ENCODE measurements at regions not wholly inside any gene's neighbourhood (a gene's known extent, or its start where the extent isn't known, plus 50 kb on each side); places are given as distances from the start of the nearest gene placed in this dataset.

DNA sequence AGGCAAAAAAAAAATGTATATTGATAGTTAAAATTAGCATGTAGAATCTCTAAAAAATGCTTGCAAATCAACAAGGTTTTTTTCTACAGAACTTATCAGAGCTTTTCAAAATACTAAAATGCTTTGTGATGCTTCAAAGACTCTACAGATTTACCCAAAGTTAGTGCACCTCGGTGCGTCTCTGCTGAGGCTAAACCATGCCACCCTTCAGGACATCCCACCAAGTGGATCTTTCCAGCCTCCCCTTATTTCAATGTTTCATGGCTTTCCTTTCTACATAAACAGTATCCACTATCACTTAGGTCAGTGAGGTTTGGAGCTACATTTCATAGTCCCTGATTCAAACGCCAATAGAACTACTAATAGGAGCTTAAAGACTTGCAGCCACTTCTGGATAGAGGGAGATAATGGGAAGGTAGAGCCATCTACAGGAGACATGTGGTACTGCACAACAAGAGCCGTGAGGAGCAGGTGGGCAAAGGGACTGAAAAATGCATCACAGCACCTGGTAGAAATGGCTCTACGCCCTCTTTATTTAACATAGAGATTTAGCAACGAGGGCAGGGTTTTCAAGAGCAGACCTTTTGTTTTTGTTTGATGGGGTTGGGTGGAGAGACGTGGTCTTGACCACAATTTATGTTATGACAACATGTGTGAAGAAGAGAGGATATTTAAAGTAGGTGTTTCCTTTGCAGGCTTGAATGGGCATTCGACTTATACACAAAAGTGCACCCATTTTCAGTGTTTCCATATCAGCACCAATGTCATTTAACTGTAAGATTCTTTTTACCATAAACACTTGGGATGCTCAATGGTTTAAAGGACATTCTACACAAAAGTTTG is 56.1 kb upstream of the SLC35G4 start:
- intact Hi-C loops (cut with micrococcal nuclease): loop anchor here (5.0 to 10.0 kb wide), 2 partner anchors 701 to 769 kb away; no protein-coding TSS in a partner anchor
- H3K27me3 Mint-ChIP-seq (ENCODE audit: insufficient read depth): peaks cover 9% of the 10 kb centered on the region
- H3K9me3 Mint-ChIP-seq: no peaks in the 10 kb centered on the region
- H3K4me1 Mint-ChIP-seq (ENCODE audit: low read depth): no peaks in the 10 kb centered on the region
- no peak overlapping the region for H3K27ac Mint-ChIP-seq
- H3K4me3 Mint-ChIP-seq: no peak overlapping the region
- no peaks in the 10 kb centered on the region for H3K36me3 Mint-ChIP-seq (ENCODE audit: low read depth)
- DNase-seq (ENCODE audit: low spot score): peak; percentile 6

DNA sequence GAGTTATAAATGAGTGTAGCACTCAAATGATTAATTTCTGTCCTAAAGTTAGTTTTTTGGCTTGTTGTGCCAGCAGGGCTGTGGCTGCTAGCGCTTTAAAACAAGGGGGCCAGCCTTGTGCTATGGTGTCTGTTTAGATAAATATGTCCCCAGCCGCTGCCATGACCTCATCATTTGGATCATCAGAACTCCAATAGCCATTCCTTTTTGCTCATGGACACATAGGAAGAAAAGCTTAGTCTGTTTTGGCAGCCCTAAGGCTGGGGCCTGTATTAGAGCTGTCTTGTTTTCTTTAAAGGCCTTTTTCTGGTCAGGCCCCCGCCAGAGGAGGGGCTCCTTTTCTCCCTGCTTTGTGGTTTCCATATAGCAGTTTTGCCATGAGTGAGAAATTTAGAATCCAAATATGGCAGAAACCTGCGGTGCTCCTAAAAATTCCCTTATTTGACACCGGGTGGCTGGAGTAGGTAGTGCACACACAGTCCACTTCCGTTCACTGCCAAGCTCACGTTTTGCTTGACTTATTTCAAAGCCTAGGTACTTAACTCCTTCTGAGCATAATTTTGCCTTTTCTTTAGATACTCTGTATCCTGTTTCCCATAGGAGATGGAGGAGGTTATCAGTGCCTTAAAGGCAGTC is 60.4 kb upstream of the SLC35G4 start:
- peaks cover 15% of the 10 kb centered on the region for H3K9me3 Mint-ChIP-seq
- no peaks in the 10 kb centered on the region for H3K4me1 Mint-ChIP-seq (ENCODE audit: low read depth)
- DNase-seq (ENCODE audit: low spot score): no peak
- H3K27me3 Mint-ChIP-seq (ENCODE audit: insufficient read depth): peaks cover 6% of the 10 kb centered on the region
- intact Hi-C loops (cut with micrococcal nuclease): no loop called here
- no peaks in the 10 kb centered on the region for H3K36me3 Mint-ChIP-seq (ENCODE audit: low read depth)
- H3K27ac Mint-ChIP-seq: no peak overlapping the region
- no peak overlapping the region for H3K4me3 Mint-ChIP-seq

DNA sequence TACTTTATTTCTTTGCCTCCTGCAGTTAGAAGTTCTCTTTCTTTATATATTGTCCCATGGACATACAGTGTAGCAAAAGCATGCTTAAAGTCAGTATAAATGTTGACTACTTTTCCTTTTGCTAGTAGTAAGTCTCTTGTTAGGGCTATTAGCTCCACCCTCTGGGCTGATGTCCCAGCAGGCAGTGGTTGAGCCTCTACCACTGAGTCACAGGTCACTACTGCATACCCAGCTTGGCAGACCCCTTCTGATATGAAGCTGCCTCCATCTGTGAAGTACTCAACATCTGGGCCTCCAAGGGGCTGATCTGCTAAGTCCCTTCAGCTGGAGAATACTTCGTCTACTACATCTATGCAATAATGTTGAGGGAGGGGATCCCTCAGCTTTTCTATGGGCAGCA is 61.0 kb upstream of the SLC35G4 start:
- H3K9me3 Mint-ChIP-seq: peaks cover 20% of the 10 kb centered on the region
- H3K36me3 Mint-ChIP-seq (ENCODE audit: low read depth): no peaks in the 10 kb centered on the region
- H3K27ac Mint-ChIP-seq: no peak overlapping the region
- no peaks in the 10 kb centered on the region for H3K4me1 Mint-ChIP-seq (ENCODE audit: low read depth)
- no peak overlapping the region for H3K4me3 Mint-ChIP-seq
- intact Hi-C loops (cut with micrococcal nuclease): no loop called here
- no peak for DNase-seq (ENCODE audit: low spot score)
- peaks cover 6% of the 10 kb centered on the region for H3K27me3 Mint-ChIP-seq (ENCODE audit: insufficient read depth)

DNA sequence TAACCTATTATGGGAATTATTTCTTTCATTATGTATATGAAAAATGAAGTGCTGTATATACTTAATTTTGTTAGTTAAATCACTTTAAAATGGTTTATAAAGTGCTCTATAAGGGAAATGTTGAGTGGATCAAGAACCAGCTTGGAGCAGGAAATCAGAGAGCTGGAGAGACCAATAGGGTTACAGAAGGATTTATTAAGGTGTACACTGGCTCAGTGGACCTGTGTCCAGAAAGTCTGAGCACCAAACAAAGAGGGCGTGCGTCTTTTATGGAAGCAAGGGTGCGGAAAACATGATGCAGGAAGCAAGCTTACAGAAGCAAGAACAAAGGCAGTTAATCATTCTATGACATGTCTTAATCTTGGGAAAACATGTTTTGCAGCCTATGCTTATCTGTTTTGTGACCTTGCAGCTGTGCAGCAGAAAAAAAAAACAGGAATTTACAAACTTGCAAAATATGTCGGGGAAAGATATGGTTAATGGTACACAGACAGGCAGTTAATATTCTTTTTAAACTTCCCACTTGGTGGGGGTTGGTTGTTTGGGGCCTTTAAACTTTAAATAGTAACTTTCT is 65.2 kb upstream of the SLC35G4 start:
- Mint-ChIP-seq H3K27me3 (ENCODE audit: insufficient read depth) (peaks cover 4% of the 10 kb centered on the region), H3K27ac (no peak overlapping the region), H3K4me1 (ENCODE audit: low read depth) (no peaks in the 10 kb centered on the region), H3K36me3 (ENCODE audit: low read depth) (no peaks in the 10 kb centered on the region), H3K9me3 (peaks cover 20% of the 10 kb centered on the region), H3K4me3 (no peak overlapping the region)
- DNase-seq (ENCODE audit: low spot score): no peak
- intact Hi-C loops (cut with micrococcal nuclease): no loop called here

DNA sequence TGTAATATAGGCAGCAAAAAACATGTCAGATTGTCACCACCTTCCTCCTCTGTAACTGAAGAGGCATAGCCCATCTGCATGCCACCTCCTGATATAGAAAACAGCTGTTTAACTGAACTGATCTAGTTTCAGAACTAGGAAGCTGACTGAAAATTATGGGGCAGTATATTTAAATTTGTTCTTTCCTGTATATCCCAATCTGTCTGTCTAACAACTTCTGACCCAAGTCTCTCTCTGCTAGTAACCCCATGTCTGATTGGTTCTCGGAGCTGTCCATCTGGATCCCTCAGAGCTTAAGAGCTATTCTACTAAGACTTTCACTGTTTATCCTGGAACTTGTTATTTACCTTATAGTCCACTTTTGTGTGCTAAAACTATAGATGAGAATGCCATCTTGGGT is 68.2 kb upstream of the SLC35G4 start:
- intact Hi-C loops (cut with micrococcal nuclease): no loop called here
- DNase-seq (ENCODE audit: low spot score): no peak
- peaks cover 20% of the 10 kb centered on the region for H3K9me3 Mint-ChIP-seq
- no peak overlapping the region for H3K27ac Mint-ChIP-seq
- peaks cover 6% of the 10 kb centered on the region for H3K27me3 Mint-ChIP-seq (ENCODE audit: insufficient read depth)
- no peaks in the 10 kb centered on the region for H3K4me1 Mint-ChIP-seq (ENCODE audit: low read depth)
- no peak overlapping the region for H3K4me3 Mint-ChIP-seq
- no peaks in the 10 kb centered on the region for H3K36me3 Mint-ChIP-seq (ENCODE audit: low read depth)

DNA sequence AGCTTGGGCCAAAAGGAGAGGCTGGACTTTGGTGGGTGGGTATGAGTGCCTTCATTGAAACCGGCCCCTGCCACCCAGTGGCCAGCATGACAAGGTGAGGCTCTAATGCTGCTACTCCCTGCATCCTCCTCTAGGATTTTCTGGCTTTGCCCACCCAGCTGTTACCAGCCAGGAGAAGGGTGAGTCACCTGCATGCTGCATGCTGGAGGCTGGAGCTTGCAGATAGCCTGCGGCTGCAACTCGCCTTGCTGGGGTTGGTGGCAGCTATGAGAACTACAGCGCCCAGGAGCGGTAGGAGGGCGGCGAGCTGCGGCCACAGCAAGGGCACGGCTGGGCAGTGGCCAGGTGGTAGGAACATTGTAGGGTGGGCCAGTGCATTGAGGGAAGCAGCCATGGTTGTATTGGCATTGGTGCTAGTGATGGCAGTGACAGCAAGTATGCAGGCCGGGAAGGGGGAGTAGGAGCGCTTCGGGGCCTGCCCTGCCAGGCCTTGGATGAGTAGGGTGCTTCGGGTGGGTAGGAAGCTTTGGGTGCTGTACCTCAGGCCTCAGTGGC is 75.4 kb upstream of the SLC35G4 start:
- Mint-ChIP-seq H3K4me3 (no peak overlapping the region), H3K27ac (no peak overlapping the region), H3K4me1 (ENCODE audit: low read depth) (no peaks in the 10 kb centered on the region), H3K9me3 (no peaks in the 10 kb centered on the region), H3K36me3 (ENCODE audit: low read depth) (no peaks in the 10 kb centered on the region), H3K27me3 (ENCODE audit: insufficient read depth) (peaks cover 2% of the 10 kb centered on the region)
- intact Hi-C loops (cut with micrococcal nuclease): no loop called here
- no peak for DNase-seq (ENCODE audit: low spot score)

DNA sequence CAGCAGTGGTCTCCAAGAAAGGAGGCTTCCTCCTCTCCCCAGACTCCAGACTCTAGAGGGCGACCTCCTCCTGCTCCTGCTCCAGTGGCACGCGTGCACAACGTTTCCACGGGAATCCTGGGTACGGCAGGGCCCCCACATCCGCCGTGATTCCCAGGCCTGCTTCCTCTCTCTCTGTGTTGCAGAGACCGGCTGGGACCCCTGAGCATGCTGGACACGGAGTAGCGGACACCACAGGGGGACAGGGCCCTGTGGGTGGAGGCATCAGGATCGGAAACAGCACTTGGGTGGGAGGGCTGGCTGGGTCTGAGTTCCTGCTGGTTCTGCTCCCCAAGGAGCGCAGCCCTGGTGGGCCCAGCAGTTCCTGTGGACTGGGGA is 75.9 kb upstream of the SLC35G4 start:
- intact Hi-C loops (cut with micrococcal nuclease): no loop called here
- no peak for DNase-seq (ENCODE audit: low spot score)
- no peaks in the 10 kb centered on the region for H3K9me3 Mint-ChIP-seq
- peaks cover 2% of the 10 kb centered on the region for H3K27me3 Mint-ChIP-seq (ENCODE audit: insufficient read depth)
- no peaks in the 10 kb centered on the region for H3K4me1 Mint-ChIP-seq (ENCODE audit: low read depth)
- H3K36me3 Mint-ChIP-seq (ENCODE audit: low read depth): no peaks in the 10 kb centered on the region
- H3K4me3 Mint-ChIP-seq: no peak overlapping the region
- no peak overlapping the region for H3K27ac Mint-ChIP-seq

DNA sequence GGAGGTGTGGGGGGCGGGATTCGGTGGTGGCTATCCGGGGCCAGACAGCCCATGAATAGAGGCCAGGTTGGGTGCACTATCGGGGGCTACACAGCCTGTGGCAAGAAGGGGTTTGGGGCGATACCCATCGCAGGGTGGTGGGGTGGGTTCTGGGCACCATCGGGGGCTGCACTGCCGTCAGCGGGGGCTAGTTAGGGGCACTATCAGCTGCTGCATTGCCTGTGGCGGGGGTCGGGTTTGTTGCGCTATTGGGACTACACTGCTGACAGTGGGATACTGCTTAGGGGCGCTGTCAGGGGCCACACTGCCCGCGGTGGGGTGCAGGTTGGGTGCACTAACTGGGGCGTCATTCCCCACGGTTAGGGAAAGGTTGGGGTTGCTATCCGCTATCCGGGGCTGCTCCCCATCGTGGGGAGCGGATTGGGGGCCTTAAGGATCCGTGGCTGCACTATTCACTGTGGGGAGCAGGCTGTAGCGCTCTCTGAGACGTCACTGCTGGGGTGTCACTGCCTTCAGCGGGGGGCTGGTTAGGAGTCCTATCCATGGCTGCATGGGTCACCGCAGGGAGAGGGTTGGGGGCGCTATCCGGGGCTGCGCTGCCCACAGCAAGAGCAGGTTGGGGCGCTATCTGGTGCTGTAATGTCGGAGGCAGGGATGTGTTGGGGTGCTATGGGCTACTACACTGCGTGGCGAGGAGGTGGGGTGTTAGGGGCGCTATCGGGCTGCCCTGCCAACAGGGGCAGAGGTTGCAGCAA is 76.5 kb upstream of the SLC35G4 start:
- DNase-seq (ENCODE audit: low spot score): no peak
- Mint-ChIP-seq H3K4me1 (ENCODE audit: low read depth) (no peaks in the 10 kb centered on the region), H3K9me3 (no peaks in the 10 kb centered on the region), H3K27me3 (ENCODE audit: insufficient read depth) (no peaks in the 10 kb centered on the region), H3K36me3 (ENCODE audit: low read depth) (no peaks in the 10 kb centered on the region), H3K27ac (no peak overlapping the region), H3K4me3 (no peak overlapping the region)
- intact Hi-C loops (cut with micrococcal nuclease): no loop called here

DNA sequence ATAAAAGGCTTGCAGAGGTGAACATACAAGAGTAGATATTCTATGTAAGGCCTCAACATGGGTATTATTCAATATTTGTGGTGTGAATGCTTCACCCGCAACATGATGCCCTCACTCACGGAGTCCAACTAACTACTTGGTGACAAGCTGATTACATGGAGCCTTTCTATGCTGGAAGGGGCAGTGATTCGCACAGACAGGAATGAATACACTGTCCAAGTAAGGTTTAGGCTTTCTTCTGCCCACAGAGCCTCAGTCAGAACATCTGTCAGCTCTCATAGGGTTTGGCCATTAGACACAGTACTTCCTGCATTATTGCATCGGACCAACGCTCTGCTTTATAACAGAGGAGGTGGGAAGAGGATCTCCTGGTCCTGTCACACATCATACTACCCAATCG is 80.3 kb upstream of the SLC35G4 start:
- Mint-ChIP-seq H3K4me1 (ENCODE audit: low read depth) (no peaks in the 10 kb centered on the region), H3K36me3 (ENCODE audit: low read depth) (no peaks in the 10 kb centered on the region), H3K4me3 (no peak overlapping the region), H3K27me3 (ENCODE audit: insufficient read depth) (no peaks in the 10 kb centered on the region), H3K27ac (no peak overlapping the region), H3K9me3 (no peaks in the 10 kb centered on the region)
- intact Hi-C loops (cut with micrococcal nuclease): no loop called here
- no peak for DNase-seq (ENCODE audit: low spot score)

DNA sequence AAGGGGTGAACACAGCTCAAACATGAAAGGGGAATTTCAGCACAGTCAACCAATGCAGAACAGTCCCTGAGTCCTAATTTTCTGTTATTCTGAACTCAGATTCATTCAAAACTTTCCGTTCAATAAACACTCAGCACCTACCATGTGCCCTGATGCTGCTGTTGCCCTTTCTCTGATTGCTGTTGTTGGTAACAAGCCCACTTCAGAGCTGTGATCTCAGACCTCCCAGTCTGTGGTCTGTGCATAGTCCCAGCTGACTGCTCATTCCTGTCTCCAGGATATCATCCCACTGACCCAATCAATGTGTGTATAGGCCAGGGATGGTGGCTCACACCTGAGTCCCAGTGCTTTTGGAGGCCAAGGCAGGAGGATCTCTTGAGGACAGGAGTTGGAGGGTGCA is 82.7 kb upstream of the SLC35G4 start:
- Mint-ChIP-seq H3K27me3 (ENCODE audit: insufficient read depth) (peaks cover 4% of the 10 kb centered on the region), H3K9me3 (no peaks in the 10 kb centered on the region), H3K4me1 (ENCODE audit: low read depth) (no peaks in the 10 kb centered on the region), H3K27ac (no peak overlapping the region), H3K4me3 (no peak overlapping the region), H3K36me3 (ENCODE audit: low read depth) (no peaks in the 10 kb centered on the region)
- intact Hi-C loops (cut with micrococcal nuclease): no loop called here
- no peak for DNase-seq (ENCODE audit: low spot score)

DNA sequence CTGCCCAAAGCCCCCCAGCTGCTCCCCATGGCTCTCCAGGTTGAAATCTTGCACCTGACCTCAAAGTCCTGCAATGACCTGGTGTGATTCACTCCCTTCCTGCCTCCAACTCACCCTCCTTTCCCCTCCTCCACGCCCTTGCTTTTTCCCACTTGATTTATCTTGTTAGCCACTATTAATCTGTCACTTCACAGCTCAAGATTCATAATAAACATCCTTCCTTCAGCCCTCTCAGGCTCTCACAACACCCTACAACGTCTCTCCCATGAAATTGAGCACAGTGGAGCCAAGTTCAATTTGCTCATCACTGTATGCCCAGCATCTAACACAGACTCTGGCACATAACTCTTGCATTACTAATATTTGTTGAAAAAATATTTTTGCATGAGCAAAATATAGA is 85.6 kb upstream of the SLC35G4 start:
- peaks cover 4% of the 10 kb centered on the region for H3K27me3 Mint-ChIP-seq (ENCODE audit: insufficient read depth)
- H3K27ac Mint-ChIP-seq: no peak overlapping the region
- intact Hi-C loops (cut with micrococcal nuclease): no loop called here
- no peaks in the 10 kb centered on the region for H3K36me3 Mint-ChIP-seq (ENCODE audit: low read depth)
- H3K4me3 Mint-ChIP-seq: no peak overlapping the region
- no peaks in the 10 kb centered on the region for H3K4me1 Mint-ChIP-seq (ENCODE audit: low read depth)
- no peak for DNase-seq (ENCODE audit: low spot score)
- H3K9me3 Mint-ChIP-seq: no peaks in the 10 kb centered on the region

DNA sequence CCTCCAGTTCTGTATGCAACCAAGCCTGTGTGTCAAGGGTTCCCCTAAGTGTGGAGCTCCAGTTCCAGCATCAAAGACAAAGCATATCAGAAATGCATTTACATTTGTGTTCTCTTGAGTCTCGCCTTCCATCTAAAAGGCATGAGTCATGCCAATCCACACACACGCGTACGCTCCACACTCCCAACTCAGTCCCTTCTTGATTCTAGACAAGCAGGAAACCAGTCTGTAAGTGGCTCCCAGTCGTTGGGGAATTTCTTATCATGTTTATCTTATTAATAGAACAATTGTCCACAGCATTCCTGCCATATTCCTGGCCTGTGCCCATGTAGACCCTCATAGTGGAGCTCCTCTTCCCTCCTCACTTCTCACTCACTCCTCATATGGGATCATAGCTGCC is 86.4 kb upstream of the SLC35G4 start:
- Mint-ChIP-seq H3K27ac (no peak overlapping the region), H3K4me1 (ENCODE audit: low read depth) (no peaks in the 10 kb centered on the region), H3K27me3 (ENCODE audit: insufficient read depth) (peaks cover 4% of the 10 kb centered on the region), H3K4me3 (no peak overlapping the region), H3K36me3 (ENCODE audit: low read depth) (no peaks in the 10 kb centered on the region), H3K9me3 (no peaks in the 10 kb centered on the region)
- DNase-seq (ENCODE audit: low spot score): no peak
- intact Hi-C loops (cut with micrococcal nuclease): no loop called here

DNA sequence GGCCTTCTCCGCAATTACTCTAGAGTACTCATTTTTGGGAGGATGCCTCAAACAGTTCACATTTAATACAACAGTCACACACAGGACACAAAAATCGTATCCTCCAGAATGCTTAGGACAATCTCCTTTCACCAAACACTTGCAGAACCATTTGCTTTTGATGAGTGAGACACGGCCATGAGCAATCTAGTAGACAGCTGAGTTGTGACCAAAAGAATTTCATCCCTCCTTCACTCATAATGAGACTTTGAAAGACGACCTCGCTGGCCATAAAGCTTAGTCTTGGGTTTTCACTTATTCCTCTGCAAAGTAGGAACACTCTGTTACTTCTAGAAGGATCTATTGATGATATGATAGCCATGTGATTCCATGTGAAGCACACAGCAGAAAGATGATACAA is 87.5 kb upstream of the SLC35G4 start:
- no peak overlapping the region for H3K27ac Mint-ChIP-seq
- no peak overlapping the region for H3K4me3 Mint-ChIP-seq
- peaks cover 4% of the 10 kb centered on the region for H3K27me3 Mint-ChIP-seq (ENCODE audit: insufficient read depth)
- no peaks in the 10 kb centered on the region for H3K4me1 Mint-ChIP-seq (ENCODE audit: low read depth)
- intact Hi-C loops (cut with micrococcal nuclease): no loop called here
- H3K36me3 Mint-ChIP-seq (ENCODE audit: low read depth): no peaks in the 10 kb centered on the region
- no peak for DNase-seq (ENCODE audit: low spot score)
- H3K9me3 Mint-ChIP-seq: no peaks in the 10 kb centered on the region
